Fibroblast of villous mesenchyme (primary cell): ENCODE measurements at regions not wholly inside any gene's neighbourhood (a gene's known extent, or its start where the extent isn't known, plus 50 kb on each side); places are given as distances from the start of the nearest gene placed in this dataset.
A peak's percentile ranks its signal among the peaks of the same experiment; 100 is the strongest.

Experiments used
- DNase-seq: peaks from one replicate; pipeline ENCODE4 v3.0.0-alpha.2; 2010; ENCODE audit warnings: low read depth
- H3K4me3 ChIP-seq: 2 replicates; pipeline ENCODE4 v1.5.1; 2011; ENCODE audit warnings: low read depth, mild to moderate bottlenecking, low read length
- CTCF ChIP-seq: IDR thresholded peaks from 2 replicates; pipeline ENCODE4 v1.5.1; 2012; ENCODE audit warnings: low read depth, mild to moderate bottlenecking, low read length; ENCODE audit not compliant: insufficient read depth

DNA sequence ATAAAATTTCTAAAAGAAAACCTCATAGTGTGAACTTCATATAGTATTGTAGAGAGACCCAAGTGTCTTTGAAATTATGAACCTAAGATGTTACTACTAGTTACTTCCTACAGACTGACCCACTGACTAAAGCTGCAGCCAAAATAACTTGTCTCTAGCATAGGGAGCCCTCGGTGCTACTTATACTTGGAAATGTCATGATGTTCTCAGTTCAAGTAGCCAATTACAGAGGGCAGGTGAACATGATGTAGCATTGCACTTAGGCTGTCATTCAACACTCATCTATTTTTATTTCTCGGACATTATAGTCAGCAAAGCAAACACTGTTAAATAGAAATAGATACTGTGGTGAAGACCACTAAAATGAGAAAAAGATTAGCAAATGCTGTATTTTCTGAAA, 165.6 kb downstream of the AREG start:
- no peak for DNase-seq
- no peak overlapping the region for H3K4me3 ChIP-seq
- TF ChIP-seq CTCF = no peak

- no peak for TF ChIP-seq CTCF
- DNase-seq = no peak
- no peak overlapping the region for H3K4me3 ChIP-seq
Observed at GRCh38 chr4:74612837-74613236, 167.9 kb downstream of the AREG start.

DNA sequence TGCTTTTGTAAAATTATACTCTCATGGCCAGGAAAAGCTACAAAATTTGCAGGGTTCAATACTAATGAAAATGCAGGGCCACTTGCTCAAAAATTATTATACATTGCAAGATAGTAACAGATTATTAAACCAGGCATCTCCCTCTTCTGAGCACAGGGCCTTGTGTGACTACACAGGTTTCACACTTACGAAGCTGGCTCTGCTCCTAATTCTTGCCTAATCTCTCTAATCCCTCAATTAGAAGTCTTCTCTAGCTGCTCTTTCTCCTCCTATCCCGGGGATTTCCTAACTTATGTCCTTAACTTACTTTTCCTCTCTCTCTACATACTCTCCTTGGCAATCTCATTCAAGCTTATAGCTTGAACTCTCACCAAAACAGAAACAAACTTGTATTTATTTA, 168.3 kb downstream of the AREG start:
- TF ChIP-seq CTCF = no peak
- no peak for DNase-seq
- H3K4me3 ChIP-seq = no peak overlapping the region

- DNase-seq = peak; percentile 89
- no peak overlapping the region for H3K4me3 ChIP-seq
- TF ChIP-seq CTCF = no peak
Observed at GRCh38 chr4:74615411-74615810, 170.5 kb downstream of the AREG start.

DNA sequence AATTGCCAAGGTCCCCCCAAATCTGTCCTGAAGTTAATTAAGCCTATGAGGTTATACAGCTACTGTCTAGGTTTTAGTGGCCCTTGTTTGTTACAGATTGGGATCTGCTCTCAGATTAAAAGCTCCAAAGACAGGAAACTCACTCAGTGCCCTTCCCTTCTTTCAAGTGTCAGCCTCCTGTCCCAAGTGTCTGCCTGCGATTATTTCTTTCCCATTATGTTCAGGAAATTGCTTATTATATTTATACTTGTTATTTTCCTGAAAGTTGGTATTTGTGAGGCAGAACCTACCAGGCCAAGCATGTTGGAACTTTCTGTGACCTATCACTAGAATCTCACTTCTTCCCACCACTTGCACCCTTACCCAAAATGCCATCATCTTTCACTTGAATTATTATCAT, 173.2 kb downstream of the AREG start:
- DNase-seq = no peak
- no peak overlapping the region for H3K4me3 ChIP-seq
- TF ChIP-seq CTCF = no peak

DNA sequence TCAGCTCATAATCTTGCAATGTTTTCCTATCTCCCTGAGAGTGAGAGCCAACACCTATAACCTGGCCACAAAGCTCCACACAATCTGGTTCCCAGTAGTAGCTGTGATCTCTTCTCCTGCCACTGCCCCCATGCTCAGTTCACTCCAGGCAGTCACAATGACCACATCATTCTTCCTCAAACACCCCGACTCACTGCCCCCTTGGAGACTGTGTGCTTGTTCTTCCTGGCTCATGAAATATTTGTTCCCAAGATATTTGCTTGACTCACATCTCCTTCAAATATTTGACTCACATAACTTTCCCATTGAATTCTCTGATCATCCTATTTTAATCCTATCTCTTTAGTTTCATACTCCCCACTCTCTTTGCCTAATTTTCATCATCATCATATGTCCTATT, 173.7 kb downstream of the AREG start:
- no peak for TF ChIP-seq CTCF
- no peak overlapping the region for H3K4me3 ChIP-seq
- no peak for DNase-seq

GRCh38 chr4:74619931-74620702, 174.2 kb downstream of the BTC start:
- H3K4me3 ChIP-seq = no peak overlapping the region
- TF ChIP-seq CTCF = no peak
- DNase-seq = no peak
